HEK293 (cell line): ENCODE measurements at regions not wholly inside any gene's neighbourhood (a gene's known extent, or its start where the extent isn't known, plus 50 kb on each side); places are given as distances from the start of the nearest gene placed in this dataset.

Experiments used
- CTCF ChIA-PET: fragments of 350-600 bp; formaldehyde crosslinking; extraction: SDS; loops from one replicate; lab custom pipeline; 2021; ENCODE audit warnings: antibody characterized with exemption; lab: Yijun Ruan, JAX
- POLR2A ChIA-PET: fragments of 300-600 bp; formaldehyde crosslinking; extraction: SDS; loops from one replicate; lab custom pipeline; 2020; ENCODE audit warnings: antibody characterized with exemption, inconsistent platforms; lab: Yijun Ruan, JAX
- H3K27ac ChIP-seq: fragments of 200-500 bp; sonication (Bioruptor generic); 2 replicates; pipeline ENCODE4 v1.5.1; 2014; ENCODE audit warnings: low read depth, low read length, control low read depth, inconsistent platforms; ENCODE audit errors: extremely low read depth
- H3K36me3 ChIP-seq, 2 experiments: fragments of 200-500 bp in 1 of 2; sonication (Bioruptor generic) in 1 of 2; 1 replicate in 1 of 2; 2 replicates in 1 of 2; pipeline ENCODE4 v1.5.1; 2014 to 2017; ENCODE audit warnings: inconsistent platforms in 2 of 2, low read length in 2 of 2; ENCODE audit not compliant: control insufficient read depth in 2 of 2, insufficient read depth in 1 of 2
- H3K4me1 ChIP-seq: fragments of 200-500 bp; sonication (Bioruptor generic); 2 replicates; pipeline ENCODE4 v1.5.1; 2014; ENCODE audit warnings: mild to moderate bottlenecking, low read length, inconsistent platforms; ENCODE audit not compliant: control insufficient read depth, insufficient read depth
- H3K4me3 ChIP-seq: 2 replicates; pipeline ENCODE4 v1.5.1; 2011; ENCODE audit warnings: low read depth, mild to moderate bottlenecking, control low read depth, low read length, moderate library complexity
- H3K9me3 ChIP-seq: fragments of 200-500 bp; sonication (Bioruptor generic); 2 replicates; pipeline ENCODE4 v1.5.1; 2014; ENCODE audit warnings: low read depth, low read length, inconsistent platforms; ENCODE audit not compliant: control insufficient read depth, insufficient read depth
- GFI1B ChIP-seq: fragments of 450-650 bp; formaldehyde crosslinking; IDR thresholded peaks from 2 replicates; pipeline ENCODE4 v1.5.1; 2016; ENCODE audit warnings: missing biosample characterization, missing genetic modification characterization
- GLI4 ChIP-seq: fragments of 450-650 bp; formaldehyde crosslinking; IDR thresholded peaks from 2 replicates; pipeline ENCODE4 v1.5.1; 2016; ENCODE audit warnings: missing biosample characterization, missing genetic modification characterization
- INSM2 ChIP-seq: fragments of 450-650 bp; formaldehyde crosslinking; IDR thresholded peaks from 2 replicates; pipeline ENCODE4 v1.5.1; 2016; ENCODE audit warnings: missing biosample characterization, missing genetic modification characterization
- KLF9 ChIP-seq: fragments of 450-650 bp; formaldehyde crosslinking; IDR thresholded peaks from 2 replicates; pipeline ENCODE4 v1.5.1; 2016; ENCODE audit warnings: missing biosample characterization, missing genetic modification characterization, low read depth
- OSR2 ChIP-seq: fragments of 450-650 bp; formaldehyde crosslinking; IDR thresholded peaks from 2 replicates; pipeline ENCODE4 v1.5.1; 2016; ENCODE audit warnings: missing biosample characterization, missing genetic modification characterization
- PRDM10 ChIP-seq: fragments of 450-650 bp; formaldehyde crosslinking; IDR thresholded peaks from 2 replicates; pipeline ENCODE4 v1.5.1; 2016; ENCODE audit warnings: missing biosample characterization, missing genetic modification characterization
- YY2 ChIP-seq: fragments of 450-650 bp; formaldehyde crosslinking; IDR thresholded peaks from 2 replicates; pipeline ENCODE4 v1.5.1; 2016; ENCODE audit warnings: missing biosample characterization, missing genetic modification characterization
- ZBTB7A ChIP-seq: fragments of 450-650 bp; formaldehyde crosslinking; IDR thresholded peaks from 2 replicates; pipeline ENCODE4 v1.5.1; 2016; ENCODE audit warnings: low read depth, missing biosample characterization, missing genetic modification characterization
- ZEB2 ChIP-seq: fragments of 450-650 bp; formaldehyde crosslinking; IDR thresholded peaks from 2 replicates; pipeline ENCODE4 v1.5.1; 2016; ENCODE audit warnings: missing biosample characterization, missing genetic modification characterization
- ZNF112 ChIP-seq: fragments of 450-650 bp; formaldehyde crosslinking; IDR thresholded peaks from 2 replicates; pipeline ENCODE4 v1.5.0; 2017; ENCODE audit warnings: missing biosample characterization, missing genetic modification characterization
- ZNF335 ChIP-seq: fragments of 450-650 bp; formaldehyde crosslinking; conservative IDR thresholded peaks from 2 replicates; pipeline ENCODE4 v1.5.1; 2016; ENCODE audit warnings: missing biosample characterization, missing genetic modification characterization
- ZNF354C ChIP-seq: fragments of 450-650 bp; formaldehyde crosslinking; IDR thresholded peaks from 2 replicates; pipeline ENCODE4 v1.5.1; 2016; ENCODE audit warnings: missing biosample characterization, missing genetic modification characterization, low read depth, borderline replicate concordance
- ZNF366 ChIP-seq: fragments of 450-650 bp; formaldehyde crosslinking; conservative IDR thresholded peaks from 2 replicates; pipeline ENCODE4 v1.5.1; 2016; ENCODE audit warnings: missing biosample characterization, missing genetic modification characterization
- ZNF488 ChIP-seq: fragments of 450-650 bp; formaldehyde crosslinking; IDR thresholded peaks from 2 replicates; pipeline ENCODE4 v1.5.1; 2016; ENCODE audit warnings: missing biosample characterization, missing genetic modification characterization
- ZNF518A ChIP-seq: fragments of 450-650 bp; formaldehyde crosslinking; conservative IDR thresholded peaks from 2 replicates; pipeline ENCODE4 v1.5.1; 2016; ENCODE audit warnings: low read depth, missing biosample characterization, missing genetic modification characterization
- ZNF560 ChIP-seq: fragments of 450-650 bp; formaldehyde crosslinking; IDR thresholded peaks from 2 replicates; pipeline ENCODE4 v1.5.1; 2017; ENCODE audit warnings: missing biosample characterization, missing genetic modification characterization, borderline replicate concordance
- ZNF621 ChIP-seq: fragments of 450-650 bp; formaldehyde crosslinking; IDR thresholded peaks from 2 replicates; pipeline ENCODE4 v1.5.1; 2017; ENCODE audit warnings: missing biosample characterization, missing genetic modification characterization
- ZNF623 ChIP-seq: fragments of 450-650 bp; formaldehyde crosslinking; IDR thresholded peaks from 2 replicates; pipeline ENCODE4 v1.5.1; 2016; ENCODE audit warnings: missing biosample characterization, missing genetic modification characterization
- ZNF660 ChIP-seq: fragments of 450-650 bp; IDR thresholded peaks from 2 replicates; pipeline ENCODE4 v1.5.1; 2018; ENCODE audit warnings: missing biosample characterization, mild to moderate bottlenecking, missing genetic modification characterization
- ZNF677 ChIP-seq: fragments of 450-650 bp; IDR thresholded peaks from 2 replicates; pipeline ENCODE4 v1.5.0; 2018; ENCODE audit warnings: missing biosample characterization, mild to moderate bottlenecking, missing genetic modification characterization, moderate library complexity
- ZNF704 ChIP-seq: fragments of 450-650 bp; formaldehyde crosslinking; IDR thresholded peaks from 2 replicates; pipeline ENCODE4 v1.5.1; 2016; ENCODE audit warnings: missing biosample characterization, missing genetic modification characterization
- ZSCAN18 ChIP-seq: fragments of 450-650 bp; formaldehyde crosslinking; IDR thresholded peaks from 2 replicates; pipeline ENCODE4 v1.5.1; 2016; ENCODE audit warnings: missing biosample characterization, missing genetic modification characterization

- Histone ChIP-seq H3K4me3 (no peak overlapping the region), H3K36me3 (no peaks in the 10 kb centered on the region), H3K4me1 (no peaks in the 10 kb centered on the region), H3K9me3 (no peaks in the 10 kb centered on the region), H3K27ac (no peak overlapping the region)
- ChIA-PET CTCF (no interaction called here), POLR2A (no interaction called here)
- TF ChIP-seq INSM2 (tag by site-specific recombination): no peak
- TF ChIP-seq GFI1B (tag by site-specific recombination): no peak
- TF ChIP-seq ZNF335 (tag by site-specific recombination): no peak
- TF ChIP-seq ZEB2 (tag by site-specific recombination): no peak
- no peak for TF ChIP-seq ZNF623
- TF ChIP-seq ZNF488 (tag by site-specific recombination): no peak
- TF ChIP-seq KLF9 (tag by site-specific recombination): no peak
Measured at GRCh38 chr11:26026078-26026477, 305.9 kb upstream of the ANO3 start.

- CTCF ChIA-PET: no interaction called here
- POLR2A ChIA-PET: no interaction called here
- H3K9me3 ChIP-seq: no peaks in the 10 kb centered on the region
- TF ChIP-seq OSR2 (no peak), ZNF621 (tag by site-specific recombination) (no peak), PRDM10 (tag by site-specific recombination) (no peak), ZNF560 (tag by site-specific recombination) (no peak), YY2 (tag by site-specific recombination) (no peak), ZSCAN18 (tag by site-specific recombination) (no peak), ZBTB7A (tag by site-specific recombination) (no peak), ZNF366 (tag by site-specific recombination) (no peak), ZNF354C (tag by site-specific recombination) (no peak), ZNF704 (tag by site-specific recombination) (no peak), ZNF112 (tag by site-specific recombination) (no peak), ZNF518A (no peak), ZNF677 (no peak), GLI4 (no peak), ZNF660 (tag by site-specific recombination) (no peak)
Measured at GRCh38 chr11:26027887-26028286, 304.0 kb upstream of the ANO3 start.

More at GRCh38 chr11:26027887-26028286, 304.0 kb upstream of the ANO3 start:
- H3K4me1 ChIP-seq: no peaks in the 10 kb centered on the region
- H3K36me3 ChIP-seq: no peaks in the 10 kb centered on the region
- no peak overlapping the region for H3K4me3 ChIP-seq
- H3K27ac ChIP-seq: no peak overlapping the region
